Muscle of leg (tissue), 3 donors: ENCODE measurements at regions not wholly inside any gene's neighbourhood (a gene's known extent, or its start where the extent isn't known, plus 50 kb on each side); places are given as distances from the start of the nearest gene placed in this dataset.

Source experiments
- DNase-seq: peaks from one replicate; pipeline ENCODE4 v3.0.0; 2013
- H3K27ac ChIP-seq: one replicate; pipeline ENCODE4 v1.5.1; 2013; ENCODE audit warnings: mild to moderate bottlenecking, low read length, control low read depth
- H3K27me3 ChIP-seq: one replicate; pipeline ENCODE4 v1.6.1; 2013; ENCODE audit warnings: low read length; ENCODE audit not compliant: control insufficient read depth, insufficient read depth
- H3K36me3 ChIP-seq: one replicate; pipeline ENCODE4 v1.6.1; 2013; ENCODE audit warnings: low read length; ENCODE audit not compliant: control insufficient read depth, insufficient read depth
- H3K4me1 ChIP-seq: one replicate; pipeline ENCODE4 v1.6.1; 2013; ENCODE audit warnings: low read length; ENCODE audit not compliant: control insufficient read depth, insufficient read depth
- H3K4me3 ChIP-seq: one replicate; pipeline ENCODE4 v1.5.1; 2013; ENCODE audit warnings: low read length, control low read depth
- H3K9me3 ChIP-seq: replicated peaks from 2 replicates; pipeline ENCODE4 v1.6.1; 2013; ENCODE audit warnings: low read depth, low read length; ENCODE audit not compliant: control insufficient read depth
- WGBS: methylation state at CpG from one replicate; pipeline ENCODE4 v1.1.5; 2013; ENCODE audit warnings: missing lambda C conversion rate; ENCODE audit not compliant: insufficient coverage; 5-methylcytosine and 5-hydroxymethylcytosine counted together

- Histone ChIP-seq H3K4me1 (peaks cover 25% of the 10 kb centered on the region), H3K36me3 (no peaks in the 10 kb centered on the region), H3K4me3 (no peak overlapping the region), H3K27me3 (peaks cover 7% of the 10 kb centered on the region), H3K27ac (no peak overlapping the region), H3K9me3 (peaks cover 9% of the 10 kb centered on the region)
- 64% methylated on average over 4 of the region's 4 CpGs for WGBS
- no peak for DNase-seq
Measured at GRCh38 chr20:50418890-50419642, 91.1 kb upstream of the PTPN1 start.

GRCh38 chr20:50420380-50420779 lies 89.8 kb upstream of the PTPN1 start:
- Histone ChIP-seq H3K27ac (no peak overlapping the region), H3K4me1 (peaks cover 22% of the 10 kb centered on the region), H3K36me3 (no peaks in the 10 kb centered on the region), H3K4me3 (no peak overlapping the region), H3K9me3 (peaks cover 6% of the 10 kb centered on the region), H3K27me3 (peaks cover 7% of the 10 kb centered on the region)
- WGBS = 95% methylated on average over 4 of the region's 7 CpGs
- DNase-seq = no peak

- no peak for DNase-seq
- H3K4me3 ChIP-seq = no peak overlapping the region
- WGBS = 100% methylated on average over 1 of the region's 6 CpGs
- H3K27ac ChIP-seq = no peak overlapping the region
- peaks cover 6% of the 10 kb centered on the region for H3K9me3 ChIP-seq
- H3K36me3 ChIP-seq = no peaks in the 10 kb centered on the region
- H3K27me3 ChIP-seq = peaks cover 7% of the 10 kb centered on the region
- H3K4me1 ChIP-seq = peaks cover 10% of the 10 kb centered on the region
Measured at GRCh38 chr20:50421356-50422340, 88.5 kb upstream of the PTPN1 start.

- Histone ChIP-seq H3K4me1 (peaks cover 10% of the 10 kb centered on the region), H3K9me3 (peaks cover 6% of the 10 kb centered on the region), H3K27me3 (peaks cover 7% of the 10 kb centered on the region), H3K4me3 (no peak overlapping the region), H3K27ac (no peak overlapping the region), H3K36me3 (no peaks in the 10 kb centered on the region)
- 20% methylated on average over 1 of the region's 6 CpGs for WGBS
- DNase-seq = no peak
Measured at GRCh38 chr20:50423758-50424157, 86.4 kb upstream of the PTPN1 start.

GRCh38 chr20:50425076-50425475 lies 85.1 kb upstream of the PTPN1 start:
- H3K27ac ChIP-seq = no peak overlapping the region
- H3K36me3 ChIP-seq = no peaks in the 10 kb centered on the region
- H3K4me1 ChIP-seq = peaks cover 10% of the 10 kb centered on the region
- H3K4me3 ChIP-seq = no peak overlapping the region
- H3K27me3 ChIP-seq = peaks cover 5% of the 10 kb centered on the region
- peaks cover 6% of the 10 kb centered on the region for H3K9me3 ChIP-seq
- DNase-seq = no peak
- whole genome bisulfite sequencing = 48% methylated on average over 2 of the region's 3 CpGs

GRCh38 chr20:50426866-50427718 lies 83.1 kb upstream of the PTPN1 start:
- H3K27ac ChIP-seq = no peak overlapping the region
- no peak for DNase-seq
- H3K9me3 ChIP-seq = no peaks in the 10 kb centered on the region

GRCh38 chr20:50427719-50428083 lies 82.5 kb upstream of the PTPN1 start:
- WGBS = 20% methylated on average over 1 of the region's 5 CpGs

More at GRCh38 chr20:50426866-50427718, 83.1 kb upstream of the PTPN1 start:
- WGBS = 77% methylated on average over 4 of the region's 6 CpGs
- Histone ChIP-seq H3K27me3 (peaks cover under 1% of the 10 kb centered on the region), H3K4me1 (peaks cover 21% of the 10 kb centered on the region), H3K36me3 (no peaks in the 10 kb centered on the region), H3K4me3 (no peak overlapping the region)

GRCh38 chr20:50428097-50428828 lies 81.9 kb upstream of the PTPN1 start:
- no peaks in the 10 kb centered on the region for H3K36me3 ChIP-seq
- H3K27me3 ChIP-seq = no peaks in the 10 kb centered on the region
- DNase-seq = no peak
- no peaks in the 10 kb centered on the region for H3K9me3 ChIP-seq
- H3K4me3 ChIP-seq = no peak overlapping the region
- WGBS = 33% methylated on average over 1 of the region's 6 CpGs
- H3K27ac ChIP-seq = no peak overlapping the region
- peaks cover 21% of the 10 kb centered on the region for H3K4me1 ChIP-seq

More at GRCh38 chr20:50427719-50428083, 82.5 kb upstream of the PTPN1 start:
- no peak for DNase-seq
- Histone ChIP-seq H3K4me3 (no peak overlapping the region), H3K4me1 (peaks cover 21% of the 10 kb centered on the region), H3K27me3 (no peaks in the 10 kb centered on the region), H3K9me3 (no peaks in the 10 kb centered on the region), H3K36me3 (no peaks in the 10 kb centered on the region), H3K27ac (no peak overlapping the region)

- Histone ChIP-seq H3K4me3 (no peak overlapping the region), H3K9me3 (no peaks in the 10 kb centered on the region), H3K27me3 (no peaks in the 10 kb centered on the region), H3K27ac (no peak overlapping the region), H3K36me3 (no peaks in the 10 kb centered on the region), H3K4me1 (peaks cover 21% of the 10 kb centered on the region)
- WGBS = no CpG with 5 or more reads among the region's 5 CpGs
- no peak for DNase-seq
Measured at GRCh38 chr20:50429412-50429811, 80.8 kb upstream of the PTPN1 start.
